Stimulated activated CD4-positive, alpha-beta T cell treated with anti-CD3 and anti-CD28 coated beads, TNF-alpha, amount 100 ng/mL, for 4 hours (primary cell): ENCODE measurements at regions not wholly inside any gene's neighbourhood (a gene's known extent, or its start where the extent isn't known, plus 50 kb on each side); places are given as distances from the start of the nearest gene placed in this dataset.

ENCODE experiments used
- DNase-seq, 3 experiments: peaks; one replicate each; pipeline ENCODE4 v3.0.0-alpha.2; 2020; ENCODE audit warnings: low read depth in 3 of 3

- DNase-seq = no peak
These were observed 1176.3 kb upstream of the TENM4 start for GRCh38 chr11:80617156-80617555.

GRCh38 chr11:80616070-80616800 is 1175.4 kb upstream of the TENM4 start:
- DNase-seq = no peak

GRCh38 chr11:80613655-80614054 is 1172.8 kb upstream of the TENM4 start:
- no peak for DNase-seq

GRCh38 chr11:80610516-80610915 is 1169.7 kb upstream of the TENM4 start:
- no peak for DNase-seq

- DNase-seq = no peak
These were observed 1162.6 kb upstream of the TENM4 start for GRCh38 chr11:80603472-80603871.

GRCh38 chr11:80598905-80599304 is 1158.1 kb upstream of the TENM4 start:
- no peak for DNase-seq

- DNase-seq = no peak
These were observed 1155.5 kb upstream of the TENM4 start for GRCh38 chr11:80596291-80596810.

- DNase-seq = no peak
These were observed 1154.2 kb upstream of the TENM4 start for GRCh38 chr11:80595011-80595410.

- no peak for DNase-seq
These were observed 1153.0 kb upstream of the TENM4 start for GRCh38 chr11:80593648-80594374.

GRCh38 chr11:80592546-80592945 is 1151.7 kb upstream of the TENM4 start:
- DNase-seq = no peak

GRCh38 chr11:80587906-80588305 is 1147.1 kb upstream of the TENM4 start:
- DNase-seq = no peak

GRCh38 chr11:80586464-80586863 is 1145.6 kb upstream of the TENM4 start:
- DNase-seq = no peak

GRCh38 chr11:80584661-80585060 is 1143.8 kb upstream of the TENM4 start:
- no peak for DNase-seq

- DNase-seq = no peak
These were observed 1129.0 kb upstream of the TENM4 start for GRCh38 chr11:80569832-80570231.

GRCh38 chr11:80565231-80565630 is 1124.4 kb upstream of the TENM4 start:
- DNase-seq = no peak

- no peak for DNase-seq
These were observed 1121.8 kb upstream of the TENM4 start for GRCh38 chr11:80562523-80563125.

- DNase-seq = no peak
These were observed 1119.1 kb upstream of the TENM4 start for GRCh38 chr11:80559942-80560341.

- no peak for DNase-seq
These were observed 1112.7 kb upstream of the TENM4 start for GRCh38 chr11:80553565-80553964.

GRCh38 chr11:80542704-80543103 is 1101.9 kb upstream of the TENM4 start:
- DNase-seq = no peak

GRCh38 chr11:80538040-80538439 is 1097.2 kb upstream of the TENM4 start:
- DNase-seq = no peak

GRCh38 chr11:80533463-80533862 is 1092.6 kb upstream of the TENM4 start:
- no peak for DNase-seq

- DNase-seq = no peak
These were observed 1091.9 kb upstream of the TENM4 start for GRCh38 chr11:80532633-80533232.
